ENCODE measurements at regions not wholly inside any gene's neighbourhood (a gene's known extent, or its start where the extent isn't known, plus 50 kb on each side); places are given as distances from the start of the nearest gene placed in this dataset.

- 83% methylated on average over 2 of the region's 2 CpGs; no CpG with 5 or more reads in 1 of the 2 experiments for WGBS, 2 experiments (ENCODE audit: insufficient coverage in 1 of 2, insufficient read length in 1 of 2)
- Histone ChIP-seq H3K4me3 (ENCODE audit: low read length) (no peak overlapping the region), H3K27me3 (ENCODE audit: control insufficient read depth, insufficient read depth, low read length, poor library complexity, severe bottlenecking) (no peaks in the 10 kb centered on the region), H3K27ac (ENCODE audit: low read depth, low read length) (no peak overlapping the region), H3K9me3 (ENCODE audit: control insufficient read depth, low read length) (no peaks in the 10 kb centered on the region), H3K9ac (ENCODE audit: extremely low read depth, low read length, poor library complexity, severe bottlenecking) (no peak overlapping the region), H3K36me3 (ENCODE audit: control insufficient read depth, insufficient read depth, low read length) (no peaks in the 10 kb centered on the region), H3K4me1 (ENCODE audit: control insufficient read depth, insufficient read depth, low read length) (no peaks in the 10 kb centered on the region)
- Mint-ChIP-seq H3K27ac (no peak overlapping the region), H3K9me3 (no peaks in the 10 kb centered on the region), H3K4me1 (peaks cover 6% of the 10 kb centered on the region), H3K36me3 (ENCODE audit: low read depth) (no peaks in the 10 kb centered on the region), H3K4me3 (no peak overlapping the region), H3K27me3 (ENCODE audit: insufficient read depth) (no peaks in the 10 kb centered on the region)
- TF ChIP-seq, protein P1, sequence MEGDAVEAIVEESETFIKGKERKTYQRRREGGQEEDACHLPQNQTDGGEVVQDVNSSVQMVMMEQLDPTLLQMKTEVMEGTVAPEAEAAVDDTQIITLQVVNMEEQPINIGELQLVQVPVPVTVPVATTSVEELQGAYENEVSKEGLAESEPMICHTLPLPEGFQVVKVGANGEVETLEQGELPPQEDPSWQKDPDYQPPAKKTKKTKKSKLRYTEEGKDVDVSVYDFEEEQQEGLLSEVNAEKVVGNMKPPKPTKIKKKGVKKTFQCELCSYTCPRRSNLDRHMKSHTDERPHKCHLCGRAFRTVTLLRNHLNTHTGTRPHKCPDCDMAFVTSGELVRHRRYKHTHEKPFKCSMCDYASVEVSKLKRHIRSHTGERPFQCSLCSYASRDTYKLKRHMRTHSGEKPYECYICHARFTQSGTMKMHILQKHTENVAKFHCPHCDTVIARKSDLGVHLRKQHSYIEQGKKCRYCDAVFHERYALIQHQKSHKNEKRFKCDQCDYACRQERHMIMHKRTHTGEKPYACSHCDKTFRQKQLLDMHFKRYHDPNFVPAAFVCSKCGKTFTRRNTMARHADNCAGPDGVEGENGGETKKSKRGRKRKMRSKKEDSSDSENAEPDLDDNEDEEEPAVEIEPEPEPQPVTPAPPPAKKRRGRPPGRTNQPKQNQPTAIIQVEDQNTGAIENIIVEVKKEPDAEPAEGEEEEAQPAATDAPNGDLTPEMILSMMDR (conservative IDR thresholded peaks at IDR 0.05) = no peak
- no peak for DNase-seq
Observed at GRCh38 chr4:96356591-96357370, 516.9 kb downstream of the PDHA2 start.

DNA sequence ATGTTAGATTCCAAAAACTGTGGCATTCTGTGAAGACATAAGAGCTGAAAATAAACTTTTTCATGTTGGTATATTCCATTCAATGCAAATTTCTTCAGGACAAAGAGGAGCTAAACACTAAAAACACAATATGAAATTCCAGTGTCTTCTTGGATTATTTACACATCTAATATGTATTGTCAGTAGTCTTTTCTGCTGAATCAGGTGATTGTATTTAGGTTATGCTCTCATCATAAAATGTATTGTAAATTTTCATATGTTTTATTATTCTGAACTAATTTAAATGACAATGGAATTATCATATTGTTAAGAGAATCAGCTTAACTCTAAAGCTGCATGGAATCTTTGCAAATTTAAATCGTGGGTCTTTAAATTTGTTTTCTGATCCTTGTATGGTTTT lies 526.7 kb downstream of the PDHA2 start:
- H3K36me3 Mint-ChIP-seq (ENCODE audit: low read depth) = no peaks in the 10 kb centered on the region
- WGBS, 2 experiments (ENCODE audit: insufficient coverage in 1 of 2, insufficient read length in 1 of 2) = 85% methylated on average over 1 of the region's 1 CpG; no CpG with 5 or more reads in 1 of the 2 experiments
- Histone ChIP-seq H3K4me3 (ENCODE audit: low read length) (no peak overlapping the region), H3K9ac (ENCODE audit: extremely low read depth, low read length, poor library complexity, severe bottlenecking) (no peak overlapping the region), H3K4me1 (ENCODE audit: control insufficient read depth, insufficient read depth, low read length) (no peaks in the 10 kb centered on the region), H3K27me3 (ENCODE audit: control insufficient read depth, insufficient read depth, low read length, poor library complexity, severe bottlenecking) (no peaks in the 10 kb centered on the region), H3K36me3 (ENCODE audit: control insufficient read depth, insufficient read depth, low read length) (no peaks in the 10 kb centered on the region), H3K27ac (ENCODE audit: low read depth, low read length) (no peak overlapping the region), H3K9me3 (ENCODE audit: control insufficient read depth, low read length) (peaks cover 21% of the 10 kb centered on the region)
- no peak overlapping the region for H3K4me3 Mint-ChIP-seq
- no peak overlapping the region for H3K27ac Mint-ChIP-seq
- peaks cover 9% of the 10 kb centered on the region for H3K9me3 Mint-ChIP-seq
- DNase-seq = no peak
- no peaks in the 10 kb centered on the region for H3K27me3 Mint-ChIP-seq (ENCODE audit: insufficient read depth)
- TF ChIP-seq, protein P1 (conservative IDR thresholded peaks at IDR 0.05) = no peak
- no peaks in the 10 kb centered on the region for H3K4me1 Mint-ChIP-seq

DNA sequence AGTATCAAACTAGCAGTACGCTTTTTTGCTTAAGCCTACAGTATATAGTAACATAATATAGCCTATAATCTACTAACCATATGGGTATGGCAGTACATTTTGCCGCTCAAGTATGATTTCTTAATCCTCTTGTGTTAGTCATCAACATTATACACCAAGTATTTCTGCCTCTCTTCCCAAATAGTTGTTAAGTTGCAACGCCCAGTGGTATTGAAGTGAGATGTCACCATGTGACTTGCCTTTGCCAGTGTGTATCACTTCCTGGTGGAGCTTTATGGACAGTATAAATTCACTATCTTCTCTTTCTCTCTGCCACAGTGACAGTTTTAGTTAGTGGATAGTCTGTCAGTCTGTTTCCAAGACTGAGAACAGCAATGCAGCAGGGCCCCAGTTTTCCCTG lies 535.5 kb downstream of the PDHA2 start:
- H3K27me3 Mint-ChIP-seq (ENCODE audit: insufficient read depth) = no peaks in the 10 kb centered on the region
- Histone ChIP-seq H3K4me1 (ENCODE audit: control insufficient read depth, insufficient read depth, low read length) (no peaks in the 10 kb centered on the region), H3K9ac (ENCODE audit: extremely low read depth, low read length, poor library complexity, severe bottlenecking) (no peak overlapping the region), H3K27ac (ENCODE audit: low read depth, low read length) (no peak overlapping the region), H3K4me3 (ENCODE audit: low read length) (no peak overlapping the region), H3K27me3 (ENCODE audit: control insufficient read depth, insufficient read depth, low read length, poor library complexity, severe bottlenecking) (no peaks in the 10 kb centered on the region), H3K9me3 (ENCODE audit: control insufficient read depth, low read length) (peaks cover 12% of the 10 kb centered on the region), H3K36me3 (ENCODE audit: control insufficient read depth, insufficient read depth, low read length) (no peaks in the 10 kb centered on the region)
- DNase-seq = no peak
- no peak overlapping the region for H3K27ac Mint-ChIP-seq
- TF ChIP-seq, protein P1 (conservative IDR thresholded peaks at IDR 0.05) = no peak
- no peaks in the 10 kb centered on the region for H3K4me1 Mint-ChIP-seq
- H3K36me3 Mint-ChIP-seq (ENCODE audit: low read depth) = no peaks in the 10 kb centered on the region
- H3K9me3 Mint-ChIP-seq = peaks cover 6% of the 10 kb centered on the region
- H3K4me3 Mint-ChIP-seq = no peak overlapping the region
- 94 to 100% methylated on average over 1 to 3 of the region's 3 CpGs for WGBS, 2 experiments (ENCODE audit: insufficient coverage in 1 of 2, insufficient read length in 1 of 2)
